CD8-positive, alpha-beta memory T cell (primary cell): ENCODE measurements at regions not wholly inside any gene's neighbourhood (a gene's known extent, or its start where the extent isn't known, plus 50 kb on each side); places are given as distances from the start of the nearest gene placed in this dataset.
"Not testable (repeated sequence)": the region's sequence is repeated elsewhere in the genome, so short reads cannot be mapped to it uniquely, and the experiment has no call there.

Experiments
- CTCF ChIA-PET: fragments of 350-600 bp; sonication (Branson Sonifier 250); formaldehyde crosslinking; loops from one replicate; lab custom pipeline; 2021; ENCODE audit warnings: antibody characterized with exemption; lab: Charles Lee
- POLR2A ChIA-PET: fragments of 350-600 bp; sonication (Branson Sonifier 250); formaldehyde crosslinking; loops from one replicate; lab custom pipeline; 2021; ENCODE audit warnings: antibody characterized with exemption; lab: Charles Lee
- DNase-seq, 5 donors: peaks; one replicate each; pipeline versions ENCODE4 v3.0.0 to v3.0.0-alpha.2; 2020 to 2022; ENCODE audit warnings: mixed read lengths in 1 of 5
- H3K27ac ChIP-seq: one replicate; pipeline ENCODE4 v1.7.0; 2013; ENCODE audit warnings: low read depth, mild to moderate bottlenecking, low read length, moderate library complexity
- H3K27me3 ChIP-seq: 2 replicates; pipeline ENCODE4 v1.7.0; 2013; ENCODE audit warnings: low read length, mild to moderate bottlenecking; ENCODE audit not compliant: insufficient read depth, poor library complexity, severe bottlenecking
- H3K36me3 ChIP-seq: 2 replicates; pipeline ENCODE4 v1.7.0; 2013; ENCODE audit warnings: mild to moderate bottlenecking, low read length, moderate library complexity; ENCODE audit not compliant: insufficient read depth
- H3K4me1 ChIP-seq: 2 replicates; pipeline ENCODE4 v1.7.0; 2013; ENCODE audit warnings: mild to moderate bottlenecking, low read length, moderate library complexity; ENCODE audit not compliant: insufficient read depth
- H3K4me3 ChIP-seq: 2 replicates; pipeline ENCODE4 v1.7.0; 2013; ENCODE audit warnings: mild to moderate bottlenecking, low read length
- H3K9me3 ChIP-seq: 2 replicates; pipeline ENCODE4 v1.7.0; 2013; ENCODE audit warnings: mild to moderate bottlenecking, low read length
- H3K27ac Mint-ChIP-seq, 8 donors: one replicate each; pipeline ENCODE4 v1.8.0; 2020 to 2021; ENCODE audit warnings: mixed read lengths in 8 of 8, mild to moderate bottlenecking in 6 of 8, inconsistent platforms in 3 of 8, moderate library complexity in 3 of 8
- H3K27me3 Mint-ChIP-seq, 2 donors: one replicate each; pipeline ENCODE4 v1.8.0; 2020 to 2021; ENCODE audit warnings: mixed read lengths in 2 of 2, mild to moderate bottlenecking in 1 of 2, moderate library complexity in 1 of 2
- H3K36me3 Mint-ChIP-seq, 3 donors: one replicate each; pipeline ENCODE4 v1.8.0; 2020 to 2021; ENCODE audit warnings: mixed read lengths in 3 of 3, inconsistent platforms in 1 of 3, mild to moderate bottlenecking in 1 of 3
- H3K4me1 Mint-ChIP-seq, 3 donors: one replicate each; pipeline ENCODE4 v1.8.0; 2020 to 2021; ENCODE audit warnings: mixed read lengths in 3 of 3, inconsistent platforms in 1 of 3, mild to moderate bottlenecking in 1 of 3
- H3K4me3 Mint-ChIP-seq, 7 donors: one replicate each; pipeline ENCODE4 v1.8.0; 2020 to 2021; ENCODE audit warnings: mixed read lengths in 7 of 7, mild to moderate bottlenecking in 6 of 7, moderate library complexity in 4 of 7, inconsistent platforms in 2 of 7
- H3K9me3 Mint-ChIP-seq, 5 donors: one replicate each; pipeline ENCODE4 v1.8.0; 2020 to 2022; ENCODE audit warnings: mixed read lengths in 5 of 5, mild to moderate bottlenecking in 3 of 5, moderate library complexity in 2 of 5, inconsistent platforms in 1 of 5

DNA sequence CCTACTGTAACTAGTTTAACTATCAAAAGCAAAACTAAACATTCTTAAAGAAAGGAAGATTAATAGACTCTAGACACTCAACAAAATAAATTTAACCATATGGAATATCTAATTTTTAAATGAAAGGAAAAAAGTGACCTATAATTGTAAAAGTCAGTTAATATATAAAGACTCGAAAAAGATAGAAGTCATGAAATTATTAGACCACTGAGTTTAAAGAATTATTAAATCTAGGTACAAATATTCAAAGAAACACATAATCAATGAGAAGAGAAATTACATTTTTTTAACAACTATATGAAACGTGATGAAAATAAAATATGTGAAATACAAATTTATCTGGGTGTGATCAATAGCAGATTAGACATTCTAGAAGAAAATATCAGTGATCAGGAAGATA is 706.8 kb upstream of the PCDH20 start:
- Histone ChIP-seq H3K4me3 (no peak overlapping the region), H3K27ac (no peak overlapping the region), H3K36me3 (no peaks in the 10 kb centered on the region), H3K27me3 (no peaks in the 10 kb centered on the region), H3K9me3 (no peaks in the 10 kb centered on the region), H3K4me1 (no peaks in the 10 kb centered on the region)
- Mint-ChIP-seq H3K27me3 (no peaks in the 10 kb centered on the region), H3K9me3 (peaks cover 0 to 8% (median 2%) of the 10 kb centered on the region in 5 donors), H3K4me1 (no peaks in the 10 kb centered on the region), H3K4me3 (no peak overlapping the region), H3K36me3 (no peaks in the 10 kb centered on the region), H3K27ac (no peak overlapping the region)
- ChIA-PET CTCF (no interaction called here), POLR2A (no interaction called here)
- no peak for DNase-seq

DNA sequence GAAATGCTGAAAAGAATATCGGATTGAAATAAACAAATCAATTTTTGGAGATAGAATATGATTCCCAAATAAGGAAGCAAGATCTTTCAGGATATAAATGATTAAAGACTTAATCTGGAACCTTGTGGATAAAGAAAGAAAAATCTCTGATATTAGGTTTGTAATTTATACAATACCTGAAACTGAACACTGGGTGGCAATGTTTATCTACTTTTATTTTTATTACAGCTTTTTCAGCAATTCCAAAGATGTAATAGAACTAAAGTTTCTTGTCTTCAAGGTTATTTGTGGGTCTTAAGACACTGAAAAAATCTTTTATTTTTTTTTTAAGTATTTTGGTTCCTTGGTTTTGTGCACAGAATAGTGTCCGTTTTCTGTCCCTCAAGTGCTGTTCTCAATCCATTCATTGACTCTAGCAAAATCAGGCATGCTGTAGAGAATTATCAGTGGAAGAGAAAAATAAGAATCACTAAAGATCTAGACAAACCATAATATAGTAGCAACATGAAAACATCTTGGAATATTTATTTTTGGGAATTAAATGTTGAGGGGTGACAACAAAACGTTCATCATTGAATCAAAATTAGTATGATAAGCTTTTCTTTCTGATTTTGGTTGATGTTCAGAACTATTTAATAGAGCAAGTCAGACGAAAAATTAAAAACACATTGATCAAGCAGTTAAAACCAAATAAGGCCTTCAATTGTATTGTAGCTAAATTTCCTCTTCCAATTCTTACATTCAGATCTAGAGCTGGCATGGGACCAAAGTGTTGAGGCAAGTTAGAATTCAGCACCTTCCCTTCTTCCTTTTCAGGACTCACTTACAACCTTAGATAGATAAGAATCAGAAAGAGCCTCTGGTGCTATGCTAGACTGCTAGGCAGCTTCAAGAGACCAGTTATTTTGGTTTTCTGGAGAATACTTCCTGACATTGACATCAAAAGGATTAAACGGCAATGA is 704.4 kb upstream of the PCDH20 start:
- Histone ChIP-seq H3K36me3 (no peaks in the 10 kb centered on the region), H3K9me3 (no peaks in the 10 kb centered on the region), H3K27ac (no peak overlapping the region), H3K4me3 (no peak overlapping the region), H3K4me1 (no peaks in the 10 kb centered on the region), H3K27me3 (no peaks in the 10 kb centered on the region)
- Mint-ChIP-seq H3K4me3 (no peak overlapping the region), H3K27ac (no peak overlapping the region), H3K27me3 (no peaks in the 10 kb centered on the region), H3K9me3 (peaks cover 2 to 11% (median 7%) of the 10 kb centered on the region in 5 donors), H3K4me1 (no peaks in the 10 kb centered on the region), H3K36me3 (no peaks in the 10 kb centered on the region)
- no peak for DNase-seq
- CTCF ChIA-PET, result no interaction called here
- POLR2A ChIA-PET, result no interaction called here

DNA sequence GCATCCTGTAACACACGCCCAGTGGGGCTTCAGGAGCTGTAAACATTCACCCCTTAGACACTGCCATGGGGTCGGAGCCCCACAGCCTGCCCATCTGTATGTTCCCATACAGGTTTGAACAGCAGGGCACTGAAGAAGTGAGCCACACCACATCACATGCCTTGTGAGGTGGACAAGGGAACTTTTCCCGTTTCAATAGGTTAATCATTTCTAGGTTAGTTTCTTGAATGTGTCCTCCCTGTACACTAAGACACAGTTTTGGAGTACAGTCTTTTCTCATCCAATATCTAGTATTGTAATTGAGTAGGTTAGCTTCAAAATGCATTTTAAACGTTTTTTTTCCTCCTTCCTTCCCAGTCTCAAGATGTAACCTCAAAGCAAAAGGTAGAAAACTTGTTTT is 700.2 kb upstream of the PCDH20 start:
- ChIA-PET CTCF (no interaction called here), POLR2A (no interaction called here)
- H3K36me3 ChIP-seq, result no peaks in the 10 kb centered on the region
- no peaks in the 10 kb centered on the region for H3K4me1 Mint-ChIP-seq
- no peak overlapping the region for H3K27ac ChIP-seq
- no peaks in the 10 kb centered on the region for H3K4me1 ChIP-seq
- H3K9me3 Mint-ChIP-seq, result peaks cover 0 to 16% (median 4%) of the 10 kb centered on the region in 5 donors
- no peak overlapping the region for H3K4me3 ChIP-seq
- peak overlapping the region in 1 of 8 donors; percentile 87 for H3K27ac Mint-ChIP-seq
- H3K4me3 Mint-ChIP-seq, result no peak overlapping the region
- DNase-seq, result no peak
- no peaks in the 10 kb centered on the region for H3K36me3 Mint-ChIP-seq
- H3K27me3 Mint-ChIP-seq, result no peaks in the 10 kb centered on the region
- no peaks in the 10 kb centered on the region for H3K27me3 ChIP-seq
- no peaks in the 10 kb centered on the region for H3K9me3 ChIP-seq

DNA sequence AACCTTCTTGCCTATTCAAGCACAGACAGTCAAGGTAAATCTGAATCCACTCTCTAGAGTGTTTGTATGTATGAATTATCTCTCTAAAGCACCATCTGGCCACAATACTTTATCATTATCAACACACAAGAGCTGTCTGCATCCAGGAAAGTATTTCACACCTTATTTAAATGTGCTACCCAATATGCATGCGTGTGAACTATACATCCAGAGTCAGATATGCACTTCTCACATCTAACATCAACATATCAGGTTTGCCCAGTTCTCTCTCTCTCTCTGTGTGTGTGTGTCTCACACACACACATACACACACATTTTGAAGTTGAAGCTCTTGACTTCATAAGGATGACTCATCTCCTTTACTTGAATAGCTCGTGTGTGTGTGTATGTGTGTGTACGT is 697.5 kb upstream of the PCDH20 start:
- H3K4me1 ChIP-seq, result no peaks in the 10 kb centered on the region
- DNase-seq, result no peak
- Mint-ChIP-seq H3K27ac (no peak overlapping the region), H3K9me3 (peaks cover 0 to 18% (median 14%) of the 10 kb centered on the region in 5 donors), H3K36me3 (no peaks in the 10 kb centered on the region), H3K4me1 (no peaks in the 10 kb centered on the region), H3K4me3 (no peak overlapping the region), H3K27me3 (no peaks in the 10 kb centered on the region)
- no peaks in the 10 kb centered on the region for H3K36me3 ChIP-seq
- H3K27ac ChIP-seq, result no peak overlapping the region
- H3K9me3 ChIP-seq, result no peaks in the 10 kb centered on the region
- H3K4me3 ChIP-seq, result no peak overlapping the region
- ChIA-PET POLR2A (no interaction called here), CTCF (no interaction called here)
- no peaks in the 10 kb centered on the region for H3K27me3 ChIP-seq

DNA sequence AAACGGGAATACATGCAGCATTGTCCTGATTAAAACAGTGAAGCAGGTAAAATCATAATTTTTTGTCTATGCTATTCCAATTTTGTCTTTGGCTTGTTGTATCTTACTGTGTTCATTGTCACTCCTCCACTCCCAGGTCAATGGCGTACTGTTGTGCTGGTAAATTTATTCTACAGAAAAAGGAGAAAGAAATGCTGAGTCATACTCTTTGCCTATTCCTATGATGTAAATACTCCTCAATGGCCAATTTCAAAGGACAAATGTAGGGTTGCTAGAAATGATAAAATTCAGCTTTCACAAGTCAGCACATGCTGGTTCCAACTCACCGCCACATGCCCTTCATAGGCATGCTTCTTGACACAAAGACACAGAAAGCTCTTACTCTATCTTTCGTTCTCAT is 694.4 kb upstream of the PCDH20 start:
- POLR2A ChIA-PET, result no interaction called here
- H3K9me3 ChIP-seq, result no peaks in the 10 kb centered on the region

DNA sequence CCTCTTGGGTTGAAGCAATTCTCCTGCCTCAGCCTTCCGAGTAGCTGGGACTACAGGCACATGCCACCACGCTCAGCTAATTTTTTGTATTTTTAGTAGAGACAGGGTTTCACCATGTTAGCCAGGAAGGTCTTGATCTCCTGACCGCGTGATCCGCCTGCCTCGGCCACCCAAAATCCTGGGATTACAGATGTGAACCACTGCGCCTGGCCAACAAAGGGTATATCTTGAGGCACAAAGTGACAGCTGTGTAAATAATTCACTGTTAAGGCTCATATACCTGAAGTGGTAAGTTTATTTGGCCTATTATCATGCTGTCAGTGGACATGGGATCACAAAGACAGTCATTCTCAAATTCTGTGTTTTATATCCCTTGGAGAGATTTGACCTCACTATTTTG is 688.5 kb upstream of the PCDH20 start:
- H3K27me3 Mint-ChIP-seq, H3K36me3 Mint-ChIP-seq, H3K27me3 ChIP-seq, H3K4me1 Mint-ChIP-seq, H3K9me3 ChIP-seq, H3K4me3 Mint-ChIP-seq, POLR2A ChIA-PET, H3K27ac ChIP-seq, H3K4me1 ChIP-seq, CTCF ChIA-PET, H3K36me3 ChIP-seq, DNase-seq, H3K27ac Mint-ChIP-seq, H3K4me3 ChIP-seq: not testable (repeated sequence)
- peaks cover 2 to 33% (median 18%) of the 10 kb centered on the region in 5 donors for H3K9me3 Mint-ChIP-seq

More for the DNA sequence above, 694.4 kb upstream of the PCDH20 start:
- CTCF ChIA-PET, result no interaction called here
- no peak for DNase-seq
- no peaks in the 10 kb centered on the region for H3K4me1 Mint-ChIP-seq
- Histone ChIP-seq H3K4me3 (no peak overlapping the region), H3K36me3 (no peaks in the 10 kb centered on the region), H3K27me3 (no peaks in the 10 kb centered on the region), H3K4me1 (no peaks in the 10 kb centered on the region), H3K27ac (no peak overlapping the region)
- no peak overlapping the region for H3K27ac Mint-ChIP-seq
- H3K36me3 Mint-ChIP-seq, result no peaks in the 10 kb centered on the region
- H3K27me3 Mint-ChIP-seq, result no peaks in the 10 kb centered on the region
- H3K4me3 Mint-ChIP-seq, result no peak overlapping the region
- H3K9me3 Mint-ChIP-seq, result peaks cover 0 to 18% (median 13%) of the 10 kb centered on the region in 5 donors

DNA sequence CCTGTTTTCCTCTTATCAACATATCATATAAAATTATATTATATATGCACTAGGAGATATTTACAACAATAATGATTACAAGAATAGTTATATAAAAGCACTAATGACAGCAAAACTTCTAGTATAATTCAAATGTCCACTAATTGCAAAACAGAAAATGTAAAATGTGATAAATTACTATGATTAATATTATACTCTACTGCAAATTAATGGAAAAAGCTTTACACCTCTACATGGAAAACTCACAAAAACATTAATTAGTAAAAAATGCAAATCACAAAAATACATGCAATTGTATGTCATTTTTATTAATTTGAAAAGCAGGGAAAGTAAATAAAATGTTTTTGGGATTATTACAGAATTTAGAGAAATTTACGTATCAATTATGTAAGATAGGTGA is 681.0 kb upstream of the PCDH20 start:
- no peak overlapping the region for H3K27ac ChIP-seq
- H3K27ac Mint-ChIP-seq, result no peak overlapping the region

DNA sequence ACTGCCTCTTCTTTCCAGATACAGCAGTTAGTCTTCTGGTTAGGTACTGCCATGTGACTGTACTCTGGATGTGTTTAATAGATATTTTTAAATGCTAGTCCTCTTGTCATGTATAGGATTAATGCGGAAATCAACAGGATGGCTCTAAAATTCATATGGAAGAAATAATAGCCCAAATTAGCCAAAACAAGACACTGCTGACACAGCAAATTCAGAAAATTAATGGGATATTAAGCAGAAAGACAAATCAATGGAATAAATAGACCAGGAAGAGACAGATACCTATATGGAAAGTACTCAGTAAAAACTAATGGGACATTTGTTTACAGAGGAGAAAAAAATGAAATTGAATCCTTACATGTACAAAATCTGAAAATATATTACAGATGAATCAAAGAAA is 679.3 kb upstream of the PCDH20 start:
- ChIA-PET POLR2A (no interaction called here), CTCF (no interaction called here)
- no peaks in the 10 kb centered on the region for H3K27me3 Mint-ChIP-seq
- no peak for DNase-seq
- Histone ChIP-seq H3K4me1 (no peaks in the 10 kb centered on the region), H3K27ac (no peak overlapping the region), H3K27me3 (no peaks in the 10 kb centered on the region), H3K36me3 (no peaks in the 10 kb centered on the region), H3K9me3 (no peaks in the 10 kb centered on the region), H3K4me3 (no peak overlapping the region)
- no peaks in the 10 kb centered on the region for H3K4me1 Mint-ChIP-seq
- no peak overlapping the region for H3K4me3 Mint-ChIP-seq
- H3K9me3 Mint-ChIP-seq, result peaks cover 2 to 27% (median 13%) of the 10 kb centered on the region in 5 donors
- H3K27ac Mint-ChIP-seq, result no peak overlapping the region
- no peaks in the 10 kb centered on the region for H3K36me3 Mint-ChIP-seq

More for the DNA sequence above, 681.0 kb upstream of the PCDH20 start:
- Histone ChIP-seq H3K36me3 (no peaks in the 10 kb centered on the region), H3K27me3 (no peaks in the 10 kb centered on the region), H3K9me3 (no peaks in the 10 kb centered on the region), H3K4me3 (no peak overlapping the region), H3K4me1 (no peaks in the 10 kb centered on the region)
- CTCF ChIA-PET, result no interaction called here
- Mint-ChIP-seq H3K4me3 (no peak overlapping the region), H3K36me3 (no peaks in the 10 kb centered on the region), H3K27me3 (no peaks in the 10 kb centered on the region), H3K4me1 (no peaks in the 10 kb centered on the region), H3K9me3 (peaks cover 2 to 28% (median 14%) of the 10 kb centered on the region in 5 donors)
- no peak for DNase-seq
- POLR2A ChIA-PET, result no interaction called here
